ENCODE measurements at regions not wholly inside any gene's neighbourhood (a gene's known extent, or its start where the extent isn't known, plus 50 kb on each side); places are given as distances from the start of the nearest gene placed in this dataset.

- Histone ChIP-seq H3K9me3 (replicated peaks in 1 of 2; ENCODE audit: control insufficient read depth in 2 of 2, insufficient read depth in 1 of 2, low read depth in 1 of 2, low read length in 2 of 2) (peaks cover 3 to 16% of the 10 kb centered on the region in 2 donors), H2AK5ac (ENCODE audit: low read depth, low read length) (no peak overlapping the region), H2AFZ (ENCODE audit: low read length) (peak overlapping the region; percentile 61), H2BK12ac (ENCODE audit: low read length) (no peak overlapping the region), H2BK5ac (ENCODE audit: low read length) (no peak overlapping the region), H3K27me3 (ENCODE audit: control insufficient read depth in 3 of 3, insufficient read depth in 3 of 3, low read depth in 1 of 3, low read length in 3 of 3) (no peaks in the 10 kb centered on the region), H4K91ac (ENCODE audit: low read depth, low read length, poor library complexity) (no peak overlapping the region), H3K14ac (ENCODE audit: low read length) (no peak overlapping the region), H3K4me3 (ENCODE audit: low read length in 2 of 2) (no peak overlapping the region), H3K4ac (ENCODE audit: low read length) (no peak overlapping the region), H3K4me2 (ENCODE audit: insufficient read depth, low read length, poor library complexity, severe bottlenecking) (no peak overlapping the region), H3K36me3 (replicated peaks in 1 of 2; ENCODE audit: control insufficient read depth in 2 of 2, insufficient read depth in 2 of 2, low read length in 2 of 2) (no peaks in the 10 kb centered on the region), H3K23ac (ENCODE audit: low read depth, low read length, poor library complexity) (no peak overlapping the region), H3K18ac (ENCODE audit: low read length) (no peak overlapping the region), H4K8ac (ENCODE audit: low read depth, low read length) (no peak overlapping the region), H3K9ac (ENCODE audit: low read depth, low read length, poor library complexity) (no peak overlapping the region), H2BK15ac (ENCODE audit: low read length) (no peak overlapping the region), H3K79me1 (ENCODE audit: low read depth, low read length) (no peaks in the 10 kb centered on the region), H3K4me1 (ENCODE audit: control insufficient read depth in 2 of 2, insufficient read depth in 1 of 2, low read depth in 1 of 2, low read length in 2 of 2) (no peaks in the 10 kb centered on the region), H2BK120ac (ENCODE audit: low read depth, low read length) (no peak overlapping the region), H3K27ac (replicated peaks; ENCODE audit: low read length) (no peak overlapping the region)
- no CpG with 5 or more reads among the region's 2 CpGs for WGBS, 2 donors (ENCODE audit: extremely low coverage in 2 of 2, insufficient read length in 2 of 2, insufficient replicate concordance in 1 of 2)
- DNase-seq (ENCODE audit: low spot score): no peak
Measured at GRCh38 chr4:147076179-147076578, 130.5 kb upstream of the TTC29 start.

GRCh38 chr4:147076728-147077127 lies 131.1 kb upstream of the TTC29 start:
- H3K23ac ChIP-seq (ENCODE audit: low read depth, low read length, poor library complexity): no peak overlapping the region
- H2BK12ac ChIP-seq (ENCODE audit: low read length): no peak overlapping the region
- no peak overlapping the region for H2BK15ac ChIP-seq (ENCODE audit: low read length)
- no peak overlapping the region for H3K14ac ChIP-seq (ENCODE audit: low read length)
- no peaks in the 10 kb centered on the region for H3K36me3 ChIP-seq (replicated peaks in 1 of 2; ENCODE audit: control insufficient read depth in 2 of 2, insufficient read depth in 2 of 2, low read length in 2 of 2)
- no peak overlapping the region for H4K91ac ChIP-seq (ENCODE audit: low read depth, low read length, poor library complexity)
- H2AFZ ChIP-seq (ENCODE audit: low read length): peak overlapping the region; percentile 61
- H3K27ac ChIP-seq (replicated peaks; ENCODE audit: low read length): no peak overlapping the region
- no peak overlapping the region for H2BK120ac ChIP-seq (ENCODE audit: low read depth, low read length)
- H2BK5ac ChIP-seq (ENCODE audit: low read length): no peak overlapping the region
- H2AK5ac ChIP-seq (ENCODE audit: low read depth, low read length): no peak overlapping the region
- H3K4me2 ChIP-seq (ENCODE audit: insufficient read depth, low read length, poor library complexity, severe bottlenecking): no peak overlapping the region
- H3K18ac ChIP-seq (ENCODE audit: low read length): no peak overlapping the region
- H3K4me1 ChIP-seq (ENCODE audit: control insufficient read depth in 2 of 2, insufficient read depth in 1 of 2, low read depth in 1 of 2, low read length in 2 of 2): no peaks in the 10 kb centered on the region
- H3K4ac ChIP-seq (ENCODE audit: low read length): no peak overlapping the region
- peaks cover 2 to 16% of the 10 kb centered on the region in 2 donors for H3K9me3 ChIP-seq (replicated peaks in 1 of 2; ENCODE audit: control insufficient read depth in 2 of 2, insufficient read depth in 1 of 2, low read depth in 1 of 2, low read length in 2 of 2)
- DNase-seq (ENCODE audit: low spot score): no peak
- no peak overlapping the region for H3K4me3 ChIP-seq (ENCODE audit: low read length in 2 of 2)
- H4K8ac ChIP-seq (ENCODE audit: low read depth, low read length): no peak overlapping the region
- H3K79me1 ChIP-seq (ENCODE audit: low read depth, low read length): no peaks in the 10 kb centered on the region
- no peaks in the 10 kb centered on the region for H3K27me3 ChIP-seq (ENCODE audit: control insufficient read depth in 3 of 3, insufficient read depth in 3 of 3, low read depth in 1 of 3, low read length in 3 of 3)
- no peak overlapping the region for H3K9ac ChIP-seq (ENCODE audit: low read depth, low read length, poor library complexity)

DNA sequence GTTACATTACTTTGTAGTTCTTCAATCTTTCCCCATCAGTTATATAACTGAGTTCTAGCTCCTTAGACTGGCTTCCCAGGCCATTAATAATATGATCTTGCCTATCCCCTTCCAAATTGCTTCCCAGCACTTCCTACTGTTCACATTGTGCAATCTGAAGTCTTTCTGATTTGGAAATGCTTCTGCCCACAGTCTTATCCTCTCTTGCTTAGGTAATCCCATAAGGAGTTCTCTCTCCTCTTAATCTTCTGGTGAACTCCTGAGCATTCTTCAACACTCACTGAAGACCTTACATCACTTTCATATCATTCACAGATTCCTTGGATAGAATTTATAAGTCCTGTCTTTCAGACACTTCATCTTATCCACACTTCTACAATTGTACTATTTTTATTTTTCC lies 132.7 kb upstream of the TTC29 start:
- Histone ChIP-seq H3K4me3 (ENCODE audit: low read length in 2 of 2) (no peak overlapping the region), H3K4me2 (ENCODE audit: insufficient read depth, low read length, poor library complexity, severe bottlenecking) (no peak overlapping the region), H3K79me1 (ENCODE audit: low read depth, low read length) (no peaks in the 10 kb centered on the region)

GRCh38 chr4:147078875-147079658 lies 133.4 kb upstream of the TTC29 start:
- peaks cover 0 to 2% of the 10 kb centered on the region in 2 donors for H3K9me3 ChIP-seq (replicated peaks in 1 of 2; ENCODE audit: control insufficient read depth in 2 of 2, insufficient read depth in 1 of 2, low read depth in 1 of 2, low read length in 2 of 2)
- no peak overlapping the region for H2BK15ac ChIP-seq (ENCODE audit: low read length)
- no peak overlapping the region for H3K4me2 ChIP-seq (ENCODE audit: insufficient read depth, low read length, poor library complexity, severe bottlenecking)
- WGBS, 2 donors (ENCODE audit: extremely low coverage in 2 of 2, insufficient read length in 2 of 2, insufficient replicate concordance in 1 of 2): no CpG with 5 or more reads among the region's 17 CpGs
- DNase-seq (ENCODE audit: low spot score): no peak
- H3K4me3 ChIP-seq (ENCODE audit: low read length in 2 of 2): no peak overlapping the region
- no peak overlapping the region for H3K14ac ChIP-seq (ENCODE audit: low read length)
- H3K27ac ChIP-seq (replicated peaks; ENCODE audit: low read length): no peak overlapping the region
- H3K36me3 ChIP-seq (replicated peaks in 1 of 2; ENCODE audit: control insufficient read depth in 2 of 2, insufficient read depth in 2 of 2, low read length in 2 of 2): no peaks in the 10 kb centered on the region
- no peak overlapping the region for H4K91ac ChIP-seq (ENCODE audit: low read depth, low read length, poor library complexity)
- H3K79me1 ChIP-seq (ENCODE audit: low read depth, low read length): no peaks in the 10 kb centered on the region
- H3K23ac ChIP-seq (ENCODE audit: low read depth, low read length, poor library complexity): no peak overlapping the region
- no peaks in the 10 kb centered on the region for H3K27me3 ChIP-seq (ENCODE audit: control insufficient read depth in 3 of 3, insufficient read depth in 3 of 3, low read depth in 1 of 3, low read length in 3 of 3)
- H3K4me1 ChIP-seq (ENCODE audit: control insufficient read depth in 2 of 2, insufficient read depth in 1 of 2, low read depth in 1 of 2, low read length in 2 of 2): no peaks in the 10 kb centered on the region
- no peak overlapping the region for H4K8ac ChIP-seq (ENCODE audit: low read depth, low read length)
- H3K9ac ChIP-seq (ENCODE audit: low read depth, low read length, poor library complexity): no peak overlapping the region
- no peak overlapping the region for H2AFZ ChIP-seq (ENCODE audit: low read length)
- no peak overlapping the region for H3K18ac ChIP-seq (ENCODE audit: low read length)
- no peak overlapping the region for H2AK5ac ChIP-seq (ENCODE audit: low read depth, low read length)
- no peak overlapping the region for H3K4ac ChIP-seq (ENCODE audit: low read length)
- H2BK120ac ChIP-seq (ENCODE audit: low read depth, low read length): no peak overlapping the region
- H2BK5ac ChIP-seq (ENCODE audit: low read length): no peak overlapping the region
- H2BK12ac ChIP-seq (ENCODE audit: low read length): no peak overlapping the region

More for the DNA sequence above, 132.7 kb upstream of the TTC29 start:
- DNase-seq (ENCODE audit: low spot score): no peak
- Histone ChIP-seq H2AK5ac (ENCODE audit: low read depth, low read length) (no peak overlapping the region), H4K91ac (ENCODE audit: low read depth, low read length, poor library complexity) (no peak overlapping the region), H3K4me1 (ENCODE audit: control insufficient read depth in 2 of 2, insufficient read depth in 1 of 2, low read depth in 1 of 2, low read length in 2 of 2) (no peaks in the 10 kb centered on the region), H3K9me3 (replicated peaks in 1 of 2; ENCODE audit: control insufficient read depth in 2 of 2, insufficient read depth in 1 of 2, low read depth in 1 of 2, low read length in 2 of 2) (peaks cover 0 to 3% of the 10 kb centered on the region in 2 donors), H3K36me3 (replicated peaks in 1 of 2; ENCODE audit: control insufficient read depth in 2 of 2, insufficient read depth in 2 of 2, low read length in 2 of 2) (no peaks in the 10 kb centered on the region), H2BK5ac (ENCODE audit: low read length) (no peak overlapping the region), H3K9ac (ENCODE audit: low read depth, low read length, poor library complexity) (no peak overlapping the region), H3K23ac (ENCODE audit: low read depth, low read length, poor library complexity) (no peak overlapping the region), H2BK15ac (ENCODE audit: low read length) (no peak overlapping the region), H3K4ac (ENCODE audit: low read length) (no peak overlapping the region), H3K27me3 (ENCODE audit: control insufficient read depth in 3 of 3, insufficient read depth in 3 of 3, low read depth in 1 of 3, low read length in 3 of 3) (no peaks in the 10 kb centered on the region), H2BK12ac (ENCODE audit: low read length) (no peak overlapping the region), H2BK120ac (ENCODE audit: low read depth, low read length) (no peak overlapping the region), H4K8ac (ENCODE audit: low read depth, low read length) (no peak overlapping the region), H3K18ac (ENCODE audit: low read length) (no peak overlapping the region), H3K14ac (ENCODE audit: low read length) (no peak overlapping the region), H3K27ac (replicated peaks; ENCODE audit: low read length) (no peak overlapping the region), H2AFZ (ENCODE audit: low read length) (no peak overlapping the region)

Data from neuronal stem cell (in vitro differentiated cells).